Stimulated activated CD8-positive, alpha-beta memory T cell treated with anti-CD3 and anti-CD28 coated beads, Interleukin-7, amount 100 ng/mL, for 4 hours (primary cell): ENCODE measurements at regions not wholly inside any gene's neighbourhood (a gene's known extent, or its start where the extent isn't known, plus 50 kb on each side); places are given as distances from the start of the nearest gene placed in this dataset.
"Not testable (repeated sequence)": the region's sequence is repeated elsewhere in the genome, so short reads cannot be mapped to it uniquely, and the experiment has no call there.

ENCODE experiments used
- DNase-seq, 2 donors: peaks; one replicate each; pipeline ENCODE4 v3.0.0-alpha.2; 2020; ENCODE audit warnings: low read depth in 2 of 2

DNA sequence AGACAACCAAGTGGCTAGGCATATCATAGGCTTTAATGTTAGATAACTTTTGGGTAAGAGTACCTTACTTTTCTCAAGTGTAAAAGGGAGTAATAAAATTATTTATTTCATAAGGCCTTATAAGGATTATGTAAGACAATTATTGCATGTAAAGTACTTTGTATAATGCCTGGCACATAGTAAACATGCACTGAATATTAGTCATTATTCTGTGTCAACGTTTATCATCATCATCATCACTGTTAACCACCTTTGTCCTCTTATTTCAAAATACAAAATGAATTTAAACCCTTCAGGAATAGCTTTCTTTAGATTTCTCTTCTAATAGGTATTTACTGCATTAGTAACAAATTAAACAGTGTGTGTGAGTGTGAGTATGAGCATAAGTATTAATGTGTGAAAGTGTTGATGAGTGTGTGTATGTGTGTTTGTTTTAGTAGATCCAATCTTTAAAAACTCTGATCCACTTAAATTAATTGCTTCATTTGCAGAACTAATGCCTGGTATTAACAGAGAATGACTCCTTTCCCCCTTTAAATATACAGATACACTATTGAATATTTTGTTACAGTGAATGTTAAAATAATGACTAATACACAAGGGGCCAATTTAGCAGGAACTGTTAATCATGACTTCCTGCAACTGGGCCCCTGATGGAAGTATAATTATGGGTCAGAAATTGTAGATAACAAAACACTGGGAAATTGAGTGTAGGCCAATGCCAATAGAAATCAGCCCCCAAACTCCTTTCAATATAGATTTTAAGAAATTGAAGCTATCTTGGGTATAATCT is 213.3 kb upstream of the FZD8 start:
- no peak for DNase-seq

DNA sequence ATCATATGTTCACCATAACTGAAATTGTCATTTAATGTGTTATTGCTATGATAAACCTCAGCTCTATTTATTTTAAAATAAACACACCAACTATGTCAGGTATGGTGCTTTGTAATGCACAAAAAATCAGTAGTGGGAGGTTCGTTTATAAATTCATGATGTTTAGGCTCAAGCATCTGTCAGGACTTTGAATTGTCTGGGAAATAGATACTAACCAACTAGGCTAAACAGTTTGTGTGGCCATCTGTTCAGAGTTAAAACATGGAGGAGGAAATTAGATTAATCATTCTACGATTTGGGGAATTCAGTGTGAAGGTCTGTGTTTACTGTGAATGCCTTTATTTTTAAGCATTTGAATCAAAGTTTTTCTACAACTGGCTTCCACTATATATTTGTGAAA is 212.6 kb upstream of the FZD8 start:
- DNase-seq: no peak

DNA sequence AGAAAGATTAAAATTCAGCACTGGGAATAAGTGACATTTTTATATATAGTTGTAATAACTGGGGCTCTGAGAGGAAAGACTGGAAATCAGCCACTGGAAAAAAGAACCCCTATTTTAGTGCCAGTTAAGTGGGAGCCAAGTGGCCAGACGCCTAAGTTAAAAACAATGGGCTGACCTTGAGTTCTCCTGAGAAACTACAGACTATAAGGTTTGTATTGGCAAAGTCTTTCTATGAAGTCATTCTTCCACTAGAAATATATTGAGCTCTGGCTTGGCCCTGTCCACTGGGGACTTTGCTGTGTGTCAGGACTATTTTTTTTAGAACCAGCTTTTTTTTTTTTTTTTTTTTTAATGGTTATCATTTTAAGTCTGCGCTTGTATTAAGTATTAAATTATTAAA is 210.6 kb upstream of the FZD8 start:
- DNase-seq: no peak

DNA sequence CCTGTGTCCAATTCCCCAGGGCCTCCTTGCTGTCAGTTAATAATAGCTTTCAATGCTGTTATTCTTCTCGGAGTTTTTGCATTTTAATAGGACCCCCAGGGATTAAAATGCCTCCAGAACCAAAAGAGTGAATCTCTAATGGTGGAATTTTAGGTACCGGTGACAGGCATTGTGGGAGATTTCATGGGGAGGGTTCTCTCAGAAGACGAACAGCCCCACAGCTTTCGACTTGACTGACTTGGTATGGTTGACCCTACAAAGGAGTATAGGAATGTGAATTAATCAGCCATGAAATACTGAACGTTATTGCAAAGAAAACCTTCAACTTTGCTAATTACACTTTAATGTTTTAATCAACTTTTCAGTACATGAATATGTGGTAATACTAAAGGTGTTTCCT is 206.3 kb upstream of the FZD8 start:
- no peak for DNase-seq

DNA sequence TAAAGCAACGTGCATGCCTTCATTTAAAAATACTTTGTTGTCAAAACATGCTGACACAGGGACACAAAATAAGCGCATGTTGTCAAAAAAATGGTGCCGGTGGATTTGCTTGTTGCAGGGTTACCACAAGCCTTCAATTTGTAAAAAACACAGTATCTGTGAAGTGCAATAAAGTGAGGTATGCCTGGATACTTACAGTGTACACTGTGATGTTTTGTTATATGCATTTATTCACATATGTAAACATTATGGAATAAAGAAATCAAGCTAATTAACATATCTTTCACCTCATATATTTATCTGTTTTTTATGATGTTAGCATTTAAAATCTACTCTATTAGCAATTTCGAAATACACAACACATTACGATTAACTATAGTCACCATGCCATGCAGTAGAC is 202.6 kb upstream of the FZD8 start:
- DNase-seq: no peak

DNA sequence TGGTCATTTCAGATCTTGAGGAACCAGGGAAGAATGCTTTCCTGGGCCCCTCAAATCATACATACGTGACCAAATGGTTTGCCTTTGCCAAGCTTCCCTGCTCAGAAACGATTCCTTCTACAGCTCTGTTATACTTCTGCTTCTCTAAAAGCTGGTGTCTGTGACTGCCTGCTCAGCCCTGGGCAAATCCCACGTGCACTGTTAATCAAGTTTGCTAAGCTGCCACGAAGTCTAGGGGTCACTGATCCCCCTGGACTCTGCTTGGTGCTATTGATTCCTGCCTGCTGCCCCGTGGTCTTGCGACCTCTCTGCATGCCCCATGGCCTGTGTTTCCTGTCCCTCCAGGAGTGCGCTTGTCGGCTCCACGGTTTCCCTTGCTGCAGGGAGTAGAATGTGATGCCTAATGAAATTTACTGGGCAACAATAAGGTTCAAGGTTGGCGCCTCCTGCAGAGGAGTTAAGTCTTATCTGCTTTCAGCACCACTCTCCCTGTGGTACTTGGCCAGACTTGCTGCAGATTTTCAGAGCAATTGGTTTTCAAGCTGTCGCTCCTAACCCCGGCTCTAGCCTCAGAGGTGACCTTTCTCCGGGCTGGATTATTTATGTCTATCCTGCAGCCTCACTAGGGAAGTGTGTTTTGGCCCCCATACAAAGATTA is 201.6 kb upstream of the FZD8 start:
- DNase-seq: no peak

DNA sequence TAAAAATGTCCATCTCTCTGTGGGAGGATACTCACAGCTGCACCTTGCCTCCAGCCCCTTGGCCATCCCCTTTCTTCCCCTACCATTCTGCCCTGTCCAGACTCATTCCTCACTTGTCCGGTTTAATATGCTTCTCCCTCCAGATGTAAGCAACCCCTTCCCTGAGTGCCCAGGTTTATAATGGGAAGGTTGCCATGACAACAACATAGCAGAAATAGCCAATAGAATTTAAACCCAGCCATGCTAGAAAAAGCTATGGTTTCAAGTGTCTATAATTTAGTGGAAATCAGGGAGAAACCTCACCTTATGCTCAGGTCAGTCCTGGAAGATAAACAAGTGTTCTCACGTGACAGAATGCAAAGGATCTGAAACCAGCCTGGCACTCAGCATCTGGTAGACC is 196.0 kb upstream of the FZD8 start:
- no peak for DNase-seq

DNA sequence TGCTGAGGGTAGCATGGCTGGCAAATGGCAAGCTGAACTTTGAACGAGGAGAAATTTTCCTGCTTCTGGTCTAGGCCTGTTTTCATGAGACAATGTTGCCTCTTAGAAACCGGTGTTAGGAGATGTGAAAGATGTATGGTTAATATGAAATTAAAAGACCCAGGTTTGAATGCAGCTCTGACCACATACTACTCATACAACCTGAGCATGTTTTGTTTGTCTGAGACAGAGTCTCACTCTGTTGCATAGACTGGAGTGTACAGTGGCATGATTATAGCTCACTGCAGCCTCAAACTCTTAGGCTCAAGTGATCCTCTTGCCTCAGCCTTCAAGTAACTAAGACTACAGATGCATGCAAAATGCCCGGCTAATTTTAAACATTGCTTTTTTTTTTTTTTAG is 193.4 kb upstream of the FZD8 start:
- DNase-seq: no peak

DNA sequence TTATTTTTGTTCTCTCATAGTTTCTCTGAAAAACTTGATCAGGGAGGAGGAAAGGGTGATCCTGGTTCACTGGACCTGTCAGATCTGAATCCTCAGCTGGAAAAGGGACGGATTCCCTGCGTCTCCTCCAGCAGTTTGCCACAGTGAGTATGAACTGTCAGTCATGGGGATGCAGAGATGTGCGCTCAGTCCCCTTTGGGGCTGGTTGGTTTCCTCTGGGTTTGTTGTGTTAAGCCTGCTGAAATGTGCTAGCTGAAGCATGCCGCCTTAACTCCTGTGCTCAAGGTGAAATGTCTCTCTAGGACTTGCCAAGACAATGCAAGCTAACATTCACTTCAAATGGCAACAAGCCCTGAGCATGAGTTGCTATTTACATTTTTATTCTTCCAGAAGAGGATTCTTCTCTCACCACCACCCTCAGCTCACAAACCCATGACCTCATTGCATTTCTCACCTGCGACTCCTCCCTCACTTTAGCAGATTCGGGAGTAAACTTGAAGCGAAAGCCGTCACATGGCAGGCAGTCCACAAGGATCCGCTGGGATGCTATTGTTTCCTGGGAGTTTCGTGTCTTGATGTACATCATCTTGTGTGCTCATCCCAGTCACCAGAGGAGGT is 192.9 kb upstream of the FZD8 start:
- no peak for DNase-seq

DNA sequence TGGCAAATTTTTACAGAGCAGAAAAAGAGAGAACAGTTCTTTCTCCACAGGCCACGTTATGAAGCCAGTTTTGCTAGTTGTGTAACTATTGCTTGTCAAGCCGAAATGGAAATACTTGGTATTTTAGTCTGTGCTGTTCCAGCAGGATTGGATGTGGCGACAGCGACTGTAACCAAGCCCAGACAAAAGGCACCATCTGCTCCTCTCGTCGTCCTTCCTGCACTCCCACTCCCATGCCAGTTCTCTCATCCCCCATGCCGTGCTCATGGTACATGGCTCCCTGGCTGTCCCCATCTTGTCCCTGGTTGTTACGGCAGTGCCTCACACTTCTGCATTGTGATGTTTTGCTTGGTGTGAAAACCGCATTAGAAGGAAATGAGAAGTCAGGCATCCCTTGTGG is 185.7 kb upstream of the FZD8 start:
- DNase-seq: no peak

DNA sequence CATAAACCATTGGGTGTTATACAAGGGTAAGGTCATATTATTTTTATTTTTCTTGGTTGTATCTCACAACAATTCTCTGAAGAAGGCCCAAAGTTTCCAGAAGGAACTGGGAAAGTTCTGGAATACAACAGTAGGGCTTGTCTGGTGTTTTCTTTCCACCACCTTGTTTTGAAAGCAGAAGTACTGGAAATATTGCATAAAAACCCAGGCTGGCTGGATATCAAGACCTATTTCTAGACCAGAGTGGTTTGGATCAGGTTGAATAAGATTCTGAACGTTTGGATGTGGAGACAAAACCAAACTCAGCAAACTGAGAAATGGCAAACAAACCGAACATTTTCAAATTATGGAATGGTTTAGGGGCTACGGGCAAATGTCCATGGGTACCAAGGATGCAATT is 182.6 kb upstream of the FZD8 start:
- no peak for DNase-seq

DNA sequence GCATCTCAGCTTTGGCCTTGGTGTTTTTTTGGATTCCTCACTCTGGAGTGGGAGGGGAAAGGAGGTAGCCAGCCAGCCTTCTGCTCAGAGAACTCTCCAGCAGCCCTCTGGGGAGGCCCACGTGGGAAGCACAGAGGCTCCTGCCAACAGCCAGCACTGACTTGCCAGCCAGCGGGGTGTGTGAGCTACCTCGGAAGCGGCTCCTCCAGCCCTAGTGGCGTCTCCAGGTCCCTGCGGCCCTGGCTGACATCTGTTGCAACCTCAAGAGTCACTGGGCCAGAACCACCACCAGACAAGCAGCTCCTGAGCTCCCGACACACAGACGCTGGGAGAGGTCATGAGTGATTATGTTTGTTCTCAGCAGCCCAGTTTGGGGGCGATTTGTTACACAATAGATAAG is 180.2 kb upstream of the FZD8 start:
- DNase-seq: no peak

DNA sequence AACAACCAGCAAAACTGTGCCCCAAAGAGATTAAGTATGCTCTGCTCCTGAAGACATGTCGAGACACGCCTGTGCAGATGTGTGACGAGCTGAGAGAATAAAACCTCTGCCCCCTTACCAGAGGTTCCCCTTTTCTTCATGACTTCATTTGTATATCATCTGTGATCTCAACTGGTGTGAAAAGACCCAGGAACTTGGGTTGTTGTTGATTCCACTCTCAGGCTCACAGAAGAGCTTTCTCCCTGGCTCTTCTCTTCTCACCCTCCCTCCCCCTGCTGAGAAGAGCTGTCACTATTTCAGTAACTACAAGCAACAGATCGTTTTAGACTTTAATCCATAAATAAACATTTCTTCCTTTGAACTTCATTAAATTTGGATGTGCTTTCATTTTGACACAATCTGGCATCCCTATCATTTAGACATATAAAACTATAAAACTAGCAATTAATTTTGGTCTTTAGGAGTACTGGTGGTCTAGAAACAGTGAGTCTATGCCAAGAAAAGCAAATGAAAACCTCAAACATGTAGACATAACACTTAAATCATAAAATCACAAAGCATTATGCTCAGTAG is 179.3 kb upstream of the FZD8 start:
- no peak for DNase-seq

DNA sequence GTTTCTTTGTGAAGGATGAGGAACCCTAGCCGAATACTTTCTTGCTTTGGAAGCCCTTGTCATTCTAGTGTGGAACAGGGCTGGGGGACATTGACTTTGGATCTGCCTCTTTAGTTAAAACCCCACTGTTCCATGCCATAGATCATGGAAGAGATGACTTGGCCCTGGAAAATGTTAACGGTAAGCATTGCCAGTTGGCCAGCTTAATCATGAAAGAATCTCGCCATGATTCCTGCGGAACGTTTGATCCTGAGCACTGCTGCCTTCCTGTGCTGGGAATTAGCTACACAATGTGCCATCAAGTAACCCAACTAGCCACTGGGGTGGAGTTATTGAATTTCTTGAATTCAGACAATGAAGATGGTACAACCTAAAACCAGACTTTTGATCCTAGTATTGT is 177.6 kb upstream of the FZD8 start:
- no peak for DNase-seq

DNA sequence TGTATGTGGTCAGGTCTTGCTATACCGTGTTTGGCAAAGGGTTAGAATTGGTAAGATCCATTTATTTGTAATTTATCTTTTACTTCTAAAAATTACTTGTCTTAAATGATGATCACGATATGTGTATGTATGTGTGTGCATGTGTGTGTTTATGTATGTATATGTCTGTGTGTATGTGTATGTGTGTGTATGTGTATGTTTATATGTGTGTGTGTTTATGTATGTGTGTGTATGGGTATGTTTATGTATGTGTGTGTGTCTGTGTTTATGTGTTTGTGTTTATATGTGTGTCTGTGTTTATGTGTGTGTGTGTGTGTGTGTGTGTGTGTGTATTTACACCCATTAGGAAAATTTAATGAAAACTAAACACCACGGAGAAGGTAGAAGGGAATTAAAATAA is 176.9 kb upstream of the FZD8 start:
- no peak for DNase-seq

DNA sequence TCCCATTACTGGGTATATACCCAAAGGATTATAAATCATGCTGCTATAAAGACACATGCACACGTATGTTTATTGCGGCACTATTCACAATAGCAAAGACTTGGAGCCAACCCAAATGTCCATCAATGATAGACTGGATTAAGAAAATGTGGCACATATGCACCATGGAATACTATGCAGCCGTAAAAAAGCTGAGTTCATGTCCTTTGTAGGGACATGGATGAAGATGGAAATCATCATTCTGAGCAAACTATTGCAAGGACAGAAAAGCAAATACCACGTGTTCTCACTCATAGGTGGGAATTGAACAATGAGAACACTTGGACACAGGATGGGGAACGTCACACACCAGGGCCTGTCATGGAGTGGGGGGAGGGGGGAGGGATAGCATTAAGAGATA is 175.0 kb upstream of the FZD8 start:
- not testable (repeated sequence) for DNase-seq

DNA sequence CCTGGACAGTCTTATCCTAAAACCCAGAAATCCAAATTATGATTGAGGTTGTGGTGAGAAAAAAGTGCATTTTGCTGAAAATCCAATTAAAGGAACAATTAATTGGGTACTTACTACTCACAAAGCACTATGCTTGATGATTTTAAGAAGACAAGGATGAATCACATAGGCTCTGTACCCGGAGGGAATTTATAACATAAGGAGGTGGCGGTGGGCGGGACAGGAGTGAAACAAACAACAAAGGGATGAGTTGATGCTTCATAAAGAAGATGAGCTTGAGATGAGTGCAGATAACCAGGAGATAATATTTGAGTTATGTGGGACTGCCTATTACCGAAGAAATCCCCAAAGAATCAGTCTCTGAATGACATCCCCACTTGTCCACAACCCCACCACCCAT is 171.1 kb upstream of the FZD8 start:
- no peak for DNase-seq

DNA sequence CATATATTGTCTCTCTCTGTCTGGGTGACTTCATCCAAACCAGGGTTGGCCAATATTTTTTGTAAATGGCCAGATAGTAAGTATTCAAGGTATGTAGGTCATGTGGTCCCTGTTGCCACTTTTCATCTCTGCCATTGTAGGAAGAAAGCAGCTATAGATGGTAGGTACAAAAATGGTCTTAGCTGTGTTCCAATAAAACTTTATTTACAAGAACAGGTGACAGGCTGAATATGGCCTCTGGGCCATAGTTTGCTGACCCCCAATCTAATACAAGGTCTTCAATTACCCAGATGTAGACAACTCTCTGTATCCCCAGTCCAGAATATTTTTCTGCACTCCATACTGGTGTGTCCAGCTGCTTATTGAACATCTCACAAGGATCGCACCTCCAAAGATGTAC is 166.2 kb upstream of the FZD8 start:
- no peak for DNase-seq

DNA sequence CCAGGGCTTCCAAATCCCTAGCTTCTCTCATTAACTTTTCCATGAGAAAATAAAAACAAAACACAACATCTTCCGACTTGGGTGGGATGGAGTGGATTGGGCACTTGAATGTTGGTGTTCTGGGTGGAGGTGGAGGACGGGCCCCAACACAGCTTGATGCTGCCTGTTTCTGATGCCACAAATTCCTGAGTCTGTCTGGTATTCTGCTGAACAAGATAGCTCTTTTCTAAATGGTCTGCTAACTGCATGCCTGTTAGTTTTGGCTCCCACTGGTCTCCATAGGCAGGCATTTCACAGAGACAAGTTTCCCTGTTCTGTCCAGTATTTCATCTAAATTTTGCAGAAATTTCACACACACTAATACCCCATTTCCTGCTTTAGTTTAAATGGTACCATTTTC is 160.9 kb upstream of the FZD8 start:
- DNase-seq: no peak

DNA sequence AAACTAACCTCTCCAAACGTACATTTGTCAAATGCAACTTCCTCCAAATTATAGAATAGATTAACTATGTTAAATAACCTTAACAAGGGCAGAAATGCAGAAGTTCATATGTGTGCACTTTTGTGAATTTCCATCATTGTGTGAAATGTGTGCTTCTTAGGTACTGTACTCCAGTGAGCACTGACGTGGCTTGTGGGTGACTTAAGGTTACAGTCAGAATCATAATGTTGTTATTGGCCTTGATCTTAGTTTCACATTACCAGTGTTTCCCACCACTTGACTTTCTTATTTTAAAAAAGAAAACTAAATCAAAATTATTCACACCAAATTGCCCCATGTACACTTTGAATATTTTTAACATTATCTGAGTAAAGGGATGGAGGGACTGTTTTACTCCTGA is 155.1 kb upstream of the FZD8 start:
- no peak for DNase-seq

DNA sequence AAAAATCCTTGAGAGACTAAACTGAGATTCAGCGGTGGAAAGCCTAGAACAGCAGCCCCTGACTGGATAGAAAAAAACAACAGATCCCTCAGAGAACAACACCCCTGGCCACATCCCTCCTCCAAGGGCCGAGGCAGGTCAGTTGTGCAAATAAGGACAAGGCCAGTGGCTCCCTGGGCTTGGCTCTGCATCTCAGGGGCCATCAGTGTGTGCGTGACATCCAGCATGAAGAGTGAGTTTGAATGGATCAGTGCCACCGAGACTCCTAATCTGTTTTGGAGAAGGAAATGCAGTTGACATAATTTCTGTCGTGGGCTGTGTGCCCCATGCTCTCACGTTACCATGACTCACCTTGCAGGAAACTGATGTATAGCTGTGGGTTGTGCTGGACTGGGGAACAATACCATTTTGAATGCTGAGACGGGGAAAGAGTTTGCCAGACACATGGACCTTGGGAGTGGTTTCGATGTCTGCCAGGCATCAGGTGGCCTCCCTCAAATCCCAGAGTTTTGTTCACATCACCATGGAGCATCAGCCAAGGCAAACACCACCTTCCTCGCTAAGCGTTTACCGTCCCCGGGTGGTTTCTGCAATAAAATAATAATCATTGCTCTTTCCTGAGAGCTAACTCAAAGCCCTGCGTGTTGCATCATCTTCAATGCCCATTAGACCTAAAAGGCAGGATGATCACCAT is 153.2 kb upstream of the FZD8 start:
- DNase-seq: no peak

DNA sequence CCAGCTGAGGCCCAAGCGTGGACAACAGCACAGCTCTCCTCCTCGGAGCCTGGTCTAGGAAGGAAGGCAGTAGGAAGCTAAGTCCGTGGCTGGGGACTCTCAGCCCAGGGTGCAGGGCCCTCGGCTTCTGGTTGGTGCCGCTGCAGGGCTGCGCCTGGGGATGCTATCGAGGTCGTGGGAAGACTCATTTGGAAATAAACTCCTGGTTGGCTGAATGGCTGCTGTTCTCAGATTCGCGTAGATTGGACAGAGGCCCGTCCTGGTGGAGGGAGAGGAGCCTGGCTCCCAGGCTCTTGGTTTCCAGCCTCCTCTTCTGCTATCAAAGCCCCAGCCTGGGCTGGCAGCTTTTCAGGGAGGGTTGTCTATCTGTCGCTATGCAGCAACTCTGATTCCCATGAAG is 152.6 kb upstream of the FZD8 start:
- no peak for DNase-seq
